Uterus (tissue), 3 donors: ENCODE measurements at regions not wholly inside any gene's neighbourhood (a gene's known extent, or its start where the extent isn't known, plus 50 kb on each side); places are given as distances from the start of the nearest gene placed in this dataset.

ENCODE experiments used
- DNase-seq, 2 donors: peaks; one replicate each; pipeline ENCODE4 v3.0.0-alpha.2; 2019 to 2020
- H3K27ac ChIP-seq, 2 donors: fragments of 200-600 bp; sonication (generic); 1 replicate in 1 of 2; 2 replicates in 1 of 2; pipeline ENCODE4 v1.5.1; 2016 to 2018
- H3K27me3 ChIP-seq, 2 donors: fragments of 200-600 bp; sonication (generic); one replicate each; pipeline ENCODE4 v1.5.1; 2018 to 2019; ENCODE audit warnings: control low read depth in 1 of 2
- H3K36me3 ChIP-seq, 2 donors: fragments of 200-600 bp; sonication (generic); one replicate each; pipeline ENCODE4 v1.5.1; 2019; ENCODE audit warnings: control low read depth in 1 of 2
- H3K4me1 ChIP-seq, 2 donors: fragments of 200-600 bp; sonication (generic); one replicate each; pipeline ENCODE4 v1.5.1; 2018 to 2019; ENCODE audit warnings: control low read depth in 1 of 2
- H3K4me3 ChIP-seq, 2 donors: fragments of 200-600 bp; sonication (generic); 1 replicate in 1 of 2; 2 replicates in 1 of 2; pipeline ENCODE4 v1.5.1; 2018 to 2019; ENCODE audit warnings: mild to moderate bottlenecking in 1 of 2
- H3K9me3 ChIP-seq, 2 donors: fragments of 200-600 bp; sonication (generic); one replicate each; pipeline ENCODE4 v1.5.1; 2019; ENCODE audit warnings: control low read depth in 1 of 2
- POLR2A ChIP-seq, 2 donors: fragments of 450-650 bp; IDR thresholded peaks; one replicate each; pipeline ENCODE4 v1.6.1; 2016; ENCODE audit warnings: antibody characterized with exemption in 2 of 2, mild to moderate bottlenecking in 1 of 2, moderate library complexity in 1 of 2
- intact Hi-C: fragments of 100-400 bp; cut with DNase I; formaldehyde crosslinking; loops from one replicate; pipeline ENCODE4 v1.15.1; 2023; ENCODE audit warnings: low total_unique reads
- TF ChIP-seq, protein P1 (sequence below), 4 experiments: fragments of 200-600 bp in 2 of 4; fragments of 450-650 bp in 2 of 4; sonication (generic) in 2 of 4; IDR thresholded peaks; one replicate each; pipeline ENCODE4 v1.5.1; 2016 to 2019; ENCODE audit warnings: antibody characterized with exemption in 4 of 4, mild to moderate bottlenecking in 2 of 4, moderate library complexity in 1 of 4
- donor health status: DM: yes; HTN: yes; CAD: no.

DNA sequence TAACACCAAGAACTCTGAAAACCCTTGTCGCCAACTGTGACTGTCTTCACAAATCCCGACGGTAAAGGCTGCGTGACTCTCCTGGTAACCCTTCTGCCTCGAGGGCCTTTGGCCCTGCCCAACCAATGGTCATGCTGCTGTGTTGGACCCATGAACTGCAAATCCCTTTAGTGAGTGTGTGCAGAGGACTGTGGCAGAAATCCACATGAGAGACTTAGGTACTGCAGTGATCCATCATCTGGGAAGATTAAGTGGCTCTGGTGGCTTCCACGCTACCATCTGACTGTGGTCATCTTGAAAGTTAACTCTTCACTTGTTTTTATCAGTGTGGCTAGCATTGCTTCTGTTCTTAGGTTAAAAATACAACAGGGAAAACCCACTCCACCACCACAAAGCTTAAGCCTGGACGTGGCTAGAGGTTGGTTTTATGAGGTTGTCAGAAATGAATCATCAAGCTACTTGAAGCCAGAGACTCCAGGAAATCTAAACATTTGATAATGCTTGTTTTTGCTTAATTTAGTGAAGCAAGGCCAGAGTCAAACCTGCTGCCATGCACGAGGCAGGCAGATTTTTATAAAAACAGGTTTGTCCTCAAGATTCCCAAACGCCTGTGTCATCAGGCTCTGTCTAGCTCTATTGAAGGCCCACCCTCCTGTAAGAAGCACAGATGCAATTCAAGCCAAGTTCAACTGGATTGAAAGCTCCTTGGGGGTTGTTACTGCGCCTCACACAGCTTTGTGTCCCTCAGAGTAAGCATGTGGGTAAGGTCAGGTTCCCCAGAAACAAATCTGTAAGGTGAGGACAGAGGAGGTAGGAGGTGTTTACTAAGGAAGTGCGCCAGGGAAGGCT, 52.7 kb upstream of the ERCC6L2 start:
- intact Hi-C loops = no loop called here
- Histone ChIP-seq H3K4me1 (no peaks in the 10 kb centered on the region), H3K27ac (no peak overlapping the region), H3K27me3 (no peaks in the 10 kb centered on the region), H3K4me3 (no peak overlapping the region), H3K9me3 (no peaks in the 10 kb centered on the region), H3K36me3 (no peaks in the 10 kb centered on the region)
- TF ChIP-seq POLR2A (IDR thresholded peaks at IDR 0.05) = no peak
- TF ChIP-seq, protein P1, sequence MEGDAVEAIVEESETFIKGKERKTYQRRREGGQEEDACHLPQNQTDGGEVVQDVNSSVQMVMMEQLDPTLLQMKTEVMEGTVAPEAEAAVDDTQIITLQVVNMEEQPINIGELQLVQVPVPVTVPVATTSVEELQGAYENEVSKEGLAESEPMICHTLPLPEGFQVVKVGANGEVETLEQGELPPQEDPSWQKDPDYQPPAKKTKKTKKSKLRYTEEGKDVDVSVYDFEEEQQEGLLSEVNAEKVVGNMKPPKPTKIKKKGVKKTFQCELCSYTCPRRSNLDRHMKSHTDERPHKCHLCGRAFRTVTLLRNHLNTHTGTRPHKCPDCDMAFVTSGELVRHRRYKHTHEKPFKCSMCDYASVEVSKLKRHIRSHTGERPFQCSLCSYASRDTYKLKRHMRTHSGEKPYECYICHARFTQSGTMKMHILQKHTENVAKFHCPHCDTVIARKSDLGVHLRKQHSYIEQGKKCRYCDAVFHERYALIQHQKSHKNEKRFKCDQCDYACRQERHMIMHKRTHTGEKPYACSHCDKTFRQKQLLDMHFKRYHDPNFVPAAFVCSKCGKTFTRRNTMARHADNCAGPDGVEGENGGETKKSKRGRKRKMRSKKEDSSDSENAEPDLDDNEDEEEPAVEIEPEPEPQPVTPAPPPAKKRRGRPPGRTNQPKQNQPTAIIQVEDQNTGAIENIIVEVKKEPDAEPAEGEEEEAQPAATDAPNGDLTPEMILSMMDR (IDR thresholded peaks at IDR 0.05) = no peak
- no peak for DNase-seq

DNA sequence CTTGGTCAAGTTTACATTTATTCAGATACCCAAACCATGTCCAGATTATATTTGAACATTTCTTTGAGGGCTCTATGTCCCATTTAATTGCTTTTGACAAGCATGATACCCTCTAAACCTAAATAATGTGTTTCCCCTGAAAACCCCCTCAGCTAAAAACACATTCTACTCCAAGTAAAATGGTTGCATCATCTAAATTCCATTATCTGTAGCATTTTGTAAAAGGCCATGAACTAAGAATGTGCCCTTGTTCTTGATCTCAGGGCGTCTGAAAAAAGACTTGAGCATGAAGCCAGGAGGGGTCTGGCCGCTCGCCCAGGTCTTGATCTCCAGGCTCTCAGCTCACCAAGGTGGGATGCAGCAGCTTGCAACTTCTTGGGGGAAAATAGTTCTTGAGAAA, 53.5 kb upstream of the ERCC6L2 start:
- no peak for TF ChIP-seq POLR2A (IDR thresholded peaks at IDR 0.05)
- TF ChIP-seq, protein P1 (IDR thresholded peaks at IDR 0.05) = no peak
- no peak overlapping the region for H3K27ac ChIP-seq
- H3K27me3 ChIP-seq = no peaks in the 10 kb centered on the region
- intact Hi-C loops = no loop called here
- no peaks in the 10 kb centered on the region for H3K9me3 ChIP-seq
- DNase-seq = no peak
- no peaks in the 10 kb centered on the region for H3K4me1 ChIP-seq
- no peak overlapping the region for H3K4me3 ChIP-seq
- no peaks in the 10 kb centered on the region for H3K36me3 ChIP-seq

DNA sequence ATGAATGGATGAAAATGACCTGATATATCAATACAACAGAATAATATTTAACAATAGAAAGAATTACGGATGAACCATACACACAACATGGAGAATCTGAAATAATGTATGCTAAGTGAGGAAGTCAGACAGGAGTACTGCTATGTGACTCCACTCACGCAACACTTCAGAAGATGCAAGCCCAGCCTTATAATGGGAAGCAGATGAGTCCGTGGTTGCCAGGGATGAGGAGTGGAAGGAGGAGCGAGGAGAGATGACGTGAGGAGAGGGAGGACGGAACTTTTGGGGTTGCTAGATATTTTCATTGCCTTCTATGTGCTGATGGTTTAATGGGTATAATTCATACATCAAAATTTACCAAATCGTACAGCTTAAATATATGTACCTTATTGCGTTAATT, 55.4 kb upstream of the ERCC6L2 start:
- TF ChIP-seq, protein P1 (IDR thresholded peaks at IDR 0.05) = no peak
- no peak for TF ChIP-seq POLR2A (IDR thresholded peaks at IDR 0.05)
- Histone ChIP-seq H3K36me3 (no peaks in the 10 kb centered on the region), H3K9me3 (no peaks in the 10 kb centered on the region), H3K4me1 (no peaks in the 10 kb centered on the region), H3K27me3 (no peaks in the 10 kb centered on the region), H3K4me3 (no peak overlapping the region), H3K27ac (no peak overlapping the region)
- intact Hi-C loops = no loop called here
- DNase-seq = no peak

DNA sequence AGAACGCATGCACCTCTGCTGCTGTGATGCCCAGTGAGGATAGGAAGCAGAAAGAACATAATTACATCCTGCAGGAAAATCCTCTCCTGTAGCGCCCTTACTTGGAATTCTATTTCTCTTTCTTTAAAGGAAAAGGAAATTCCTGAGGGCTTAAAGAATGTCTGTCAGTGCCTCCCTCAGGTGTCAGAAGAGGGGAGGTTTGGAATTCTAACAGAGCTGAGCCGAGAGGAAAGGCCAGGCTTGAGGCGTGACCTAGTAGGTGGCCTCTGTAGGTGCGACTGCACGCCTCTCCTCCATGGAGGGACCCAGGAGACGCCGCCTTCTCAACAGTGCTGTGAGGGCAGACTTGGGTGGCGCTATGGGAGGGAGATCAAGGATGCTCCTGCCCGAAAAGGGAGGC, 55.9 kb upstream of the ERCC6L2 start:
- no peak overlapping the region for H3K4me3 ChIP-seq
- TF ChIP-seq, protein P1 (IDR thresholded peaks at IDR 0.05) = no peak
- TF ChIP-seq POLR2A (IDR thresholded peaks at IDR 0.05) = no peak
- intact Hi-C loops = no loop called here
- no peaks in the 10 kb centered on the region for H3K27me3 ChIP-seq
- no peak for DNase-seq
- H3K36me3 ChIP-seq = no peaks in the 10 kb centered on the region
- no peaks in the 10 kb centered on the region for H3K9me3 ChIP-seq
- H3K4me1 ChIP-seq = no peaks in the 10 kb centered on the region
- no peak overlapping the region for H3K27ac ChIP-seq

DNA sequence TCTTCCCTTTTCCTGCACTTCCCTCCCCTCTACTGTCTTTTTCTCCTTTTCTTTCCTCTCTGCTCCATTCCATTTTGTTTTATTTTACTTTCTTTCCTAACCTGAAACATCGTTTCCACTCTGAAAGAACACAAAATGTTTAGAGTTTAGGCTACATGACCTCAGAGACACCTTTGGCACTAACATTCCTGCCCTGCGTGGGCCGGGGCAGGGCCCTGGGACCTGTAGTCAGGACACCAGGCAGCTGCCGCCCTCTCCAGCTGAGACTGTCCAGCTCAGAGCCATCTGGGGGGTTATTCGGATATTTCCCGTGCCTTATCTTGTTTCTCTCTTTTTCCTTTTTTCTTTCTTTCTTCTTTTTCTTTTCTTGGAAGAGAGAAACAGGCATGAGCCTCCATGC, 58.3 kb upstream of the ERCC6L2 start:
- H3K9me3 ChIP-seq = no peaks in the 10 kb centered on the region
- no peak for DNase-seq
- intact Hi-C loops = no loop called here
- no peak overlapping the region for H3K4me3 ChIP-seq
- H3K27me3 ChIP-seq = no peaks in the 10 kb centered on the region
- H3K27ac ChIP-seq = no peak overlapping the region
- no peaks in the 10 kb centered on the region for H3K4me1 ChIP-seq
- no peaks in the 10 kb centered on the region for H3K36me3 ChIP-seq
- no peak for TF ChIP-seq POLR2A (IDR thresholded peaks at IDR 0.05)
- TF ChIP-seq, protein P1 (IDR thresholded peaks at IDR 0.05) = no peak
